OCI-LY1 (cell line): ENCODE measurements at regions not wholly inside any gene's neighbourhood (a gene's known extent, or its start where the extent isn't known, plus 50 kb on each side); places are given as distances from the start of the nearest gene placed in this dataset.

Experiments
- H2AFZ ChIP-seq: fragments of 200-600 bp; sonication (generic), shearing (Covaris generic); 2 replicates; pipeline ENCODE4 v1.6.0; 2014; ENCODE audit warnings: antibody characterized with exemption, mild to moderate bottlenecking, low read length
- H3F3A ChIP-seq: fragments of 200-600 bp; sonication (generic), shearing (Covaris generic); 2 replicates; pipeline ENCODE4 v1.6.0; 2014; ENCODE audit warnings: mild to moderate bottlenecking, antibody characterized with exemption, low read length, moderate library complexity; ENCODE audit not compliant: insufficient read depth
- H3K27ac ChIP-seq: fragments of 200-600 bp; sonication (generic); 2 replicates; pipeline ENCODE4 v1.5.1; 2014; ENCODE audit warnings: low read length, mixed run types, mild to moderate bottlenecking, low read depth; ENCODE audit not compliant: poor library complexity, severe bottlenecking
- H3K27me3 ChIP-seq: fragments of 200-600 bp; sonication (generic); 2 replicates; pipeline ENCODE4 v1.6.0; 2014; ENCODE audit warnings: antibody characterized with exemption, mild to moderate bottlenecking, low read length, moderate library complexity; ENCODE audit not compliant: insufficient read depth
- H3K36me3 ChIP-seq: fragments of 200-600 bp; sonication (generic); 2 replicates; pipeline ENCODE4 v1.6.1; 2014; ENCODE audit warnings: mild to moderate bottlenecking, antibody characterized with exemption, low read length, moderate library complexity, mixed read lengths; ENCODE audit not compliant: insufficient read depth
- H3K4me1 ChIP-seq: fragments of 200-600 bp; sonication (generic); 2 replicates; pipeline ENCODE4 v1.5.1; 2014; ENCODE audit warnings: mild to moderate bottlenecking, low read length, moderate library complexity; ENCODE audit not compliant: insufficient read depth, severe bottlenecking
- H3K4me2 ChIP-seq: fragments of 200-600 bp; sonication (generic), shearing (Covaris generic); 2 replicates; pipeline ENCODE4 v1.6.1; 2014; ENCODE audit warnings: low read length
- H3K4me3 ChIP-seq: fragments of 200-600 bp; sonication (generic); 2 replicates; pipeline ENCODE4 v1.5.1; 2014; ENCODE audit warnings: low read length, low read depth, mild to moderate bottlenecking, mixed read lengths; ENCODE audit not compliant: poor library complexity, severe bottlenecking
- H3K79me2 ChIP-seq: fragments of 200-600 bp; shearing (Covaris generic); 2 replicates; pipeline ENCODE4 v1.6.1; 2016; ENCODE audit warnings: mixed run types, low read length, mixed read lengths; ENCODE audit not compliant: insufficient read depth
- H3K9ac ChIP-seq: fragments of 200-600 bp; sonication (generic), shearing (Covaris generic); 2 replicates; pipeline ENCODE4 v1.6.1; 2014; ENCODE audit warnings: mild to moderate bottlenecking, low read length, mixed read lengths
- H3K9me2 ChIP-seq: fragments of 200-600 bp; sonication (generic), shearing (Covaris generic); 2 replicates; pipeline ENCODE4 v1.6.1; 2014; ENCODE audit warnings: low read depth, mild to moderate bottlenecking, low read length, mixed read lengths
- H3K9me3 ChIP-seq: fragments of 200-600 bp; shearing (Covaris generic); 2 replicates; pipeline ENCODE4 v1.6.1; 2014; ENCODE audit warnings: low read length, mixed read lengths
- H4K20me1 ChIP-seq: fragments of 200-600 bp; sonication (generic), shearing (Covaris generic); 2 replicates; pipeline ENCODE4 v1.6.0; 2016; ENCODE audit warnings: mild to moderate bottlenecking, low read length; ENCODE audit not compliant: insufficient read depth
- EZH2 ChIP-seq: fragments of 200-600 bp; sonication (generic), shearing (Covaris generic); IDR thresholded peaks from 2 replicates; pipeline ENCODE4 v1.8.0; 2017; ENCODE audit warnings: borderline replicate concordance, mixed run types, mild to moderate bottlenecking, antibody characterized with exemption, low read length, moderate library complexity, mixed read lengths
- TF ChIP-seq, protein P1 (sequence below): fragments of 200-600 bp; sonication (generic), shearing (Covaris generic); IDR thresholded peaks from 2 replicates; pipeline ENCODE4 v1.5.1; 2017; ENCODE audit warnings: mild to moderate bottlenecking, antibody characterized with exemption, low read length, moderate library complexity, mixed read lengths

DNA sequence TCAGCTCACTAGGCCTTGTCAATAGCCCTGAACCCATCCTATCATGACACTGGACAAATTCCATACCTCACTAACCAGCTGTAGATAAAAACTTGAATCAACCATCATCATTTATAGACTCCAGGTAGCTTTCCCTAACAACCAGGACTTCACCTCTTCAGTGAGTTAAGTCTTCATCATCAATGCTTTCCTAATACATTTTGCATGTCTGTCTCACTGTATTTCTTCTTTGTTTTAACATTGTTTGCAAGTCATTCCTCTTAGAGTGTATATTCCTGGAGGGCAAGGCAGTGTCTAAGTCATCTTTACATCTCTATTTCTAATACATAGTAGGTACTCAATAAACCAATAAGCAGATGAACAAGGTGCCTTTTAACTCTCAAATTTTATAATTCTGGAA lies 123.4 kb upstream of the RFC3 start:
- no peak overlapping the region for H3K4me3 ChIP-seq
- H4K20me1 ChIP-seq = no peaks in the 10 kb centered on the region
- no peaks in the 10 kb centered on the region for H3K9me2 ChIP-seq
- H3K27ac ChIP-seq = no peak overlapping the region
- no peaks in the 10 kb centered on the region for H3K9me3 ChIP-seq
- no peaks in the 10 kb centered on the region for H3F3A ChIP-seq
- no peak for TF ChIP-seq EZH2
- TF ChIP-seq, protein P1, sequence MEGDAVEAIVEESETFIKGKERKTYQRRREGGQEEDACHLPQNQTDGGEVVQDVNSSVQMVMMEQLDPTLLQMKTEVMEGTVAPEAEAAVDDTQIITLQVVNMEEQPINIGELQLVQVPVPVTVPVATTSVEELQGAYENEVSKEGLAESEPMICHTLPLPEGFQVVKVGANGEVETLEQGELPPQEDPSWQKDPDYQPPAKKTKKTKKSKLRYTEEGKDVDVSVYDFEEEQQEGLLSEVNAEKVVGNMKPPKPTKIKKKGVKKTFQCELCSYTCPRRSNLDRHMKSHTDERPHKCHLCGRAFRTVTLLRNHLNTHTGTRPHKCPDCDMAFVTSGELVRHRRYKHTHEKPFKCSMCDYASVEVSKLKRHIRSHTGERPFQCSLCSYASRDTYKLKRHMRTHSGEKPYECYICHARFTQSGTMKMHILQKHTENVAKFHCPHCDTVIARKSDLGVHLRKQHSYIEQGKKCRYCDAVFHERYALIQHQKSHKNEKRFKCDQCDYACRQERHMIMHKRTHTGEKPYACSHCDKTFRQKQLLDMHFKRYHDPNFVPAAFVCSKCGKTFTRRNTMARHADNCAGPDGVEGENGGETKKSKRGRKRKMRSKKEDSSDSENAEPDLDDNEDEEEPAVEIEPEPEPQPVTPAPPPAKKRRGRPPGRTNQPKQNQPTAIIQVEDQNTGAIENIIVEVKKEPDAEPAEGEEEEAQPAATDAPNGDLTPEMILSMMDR = no peak
- no peak overlapping the region for H3K4me2 ChIP-seq
- H3K9ac ChIP-seq = no peak overlapping the region
- no peaks in the 10 kb centered on the region for H3K27me3 ChIP-seq
- no peaks in the 10 kb centered on the region for H3K4me1 ChIP-seq
- H3K79me2 ChIP-seq = no peaks in the 10 kb centered on the region
- no peaks in the 10 kb centered on the region; the same call in 1 of the 2 replicates for H3K36me3 ChIP-seq
- H2AFZ ChIP-seq = no peak overlapping the region

DNA sequence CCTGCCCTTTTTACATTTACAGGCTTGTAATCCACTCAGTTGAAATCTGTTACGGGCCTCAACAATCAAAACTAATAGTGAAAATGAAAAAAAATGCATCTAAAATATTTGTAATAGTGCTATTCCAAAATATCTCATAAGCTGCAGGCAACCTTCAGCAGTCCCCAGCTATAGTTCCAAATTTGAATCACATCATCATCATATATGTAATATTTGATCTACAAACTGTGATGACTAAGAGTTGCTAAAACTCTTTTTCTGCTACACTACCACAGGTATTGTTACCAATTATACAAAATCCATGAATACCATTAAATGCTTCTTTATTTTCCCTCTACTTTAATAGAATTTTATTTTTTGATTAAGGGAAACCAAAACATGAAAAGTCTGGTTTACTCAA lies 121.4 kb upstream of the RFC3 start:
- H3K9ac ChIP-seq = no peak overlapping the region
- H3K9me3 ChIP-seq = no peaks in the 10 kb centered on the region
- H3K27me3 ChIP-seq = no peaks in the 10 kb centered on the region
- H3K27ac ChIP-seq = no peak overlapping the region
- no peak overlapping the region for H3K4me2 ChIP-seq
- no peaks in the 10 kb centered on the region for H3K4me1 ChIP-seq
- no peaks in the 10 kb centered on the region for H3K9me2 ChIP-seq
- no peaks in the 10 kb centered on the region; the same call in 1 of the 2 replicates for H3K36me3 ChIP-seq
- no peaks in the 10 kb centered on the region for H3F3A ChIP-seq
- no peaks in the 10 kb centered on the region for H3K79me2 ChIP-seq
- H3K4me3 ChIP-seq = no peak overlapping the region
- no peak overlapping the region for H2AFZ ChIP-seq
- H4K20me1 ChIP-seq = no peaks in the 10 kb centered on the region
- TF ChIP-seq, protein P1 = no peak
- TF ChIP-seq EZH2 = no peak

DNA sequence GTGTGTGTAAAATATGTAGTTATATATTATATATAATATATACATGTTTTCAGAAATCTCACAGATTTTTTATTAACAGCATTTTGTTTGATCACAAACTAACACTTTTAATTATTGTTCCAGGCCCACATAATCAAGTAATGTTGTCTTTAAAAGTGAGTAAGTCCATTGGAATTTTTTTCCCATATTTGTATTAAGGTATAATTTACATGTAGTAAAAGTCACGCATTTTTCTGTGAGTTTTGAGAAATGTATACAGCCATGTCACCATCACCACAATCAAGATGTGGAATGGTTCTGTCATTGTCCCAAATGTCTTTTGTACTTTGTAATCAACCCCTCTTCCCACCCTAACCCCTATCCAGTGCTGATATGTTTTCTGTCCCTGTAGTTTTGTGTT lies 120.0 kb upstream of the RFC3 start:
- H3K27ac ChIP-seq = no peak overlapping the region
- H3K9ac ChIP-seq = no peak overlapping the region
- no peaks in the 10 kb centered on the region for H4K20me1 ChIP-seq
- no peak overlapping the region for H3K4me2 ChIP-seq
- no peaks in the 10 kb centered on the region for H3F3A ChIP-seq
- H3K79me2 ChIP-seq = no peaks in the 10 kb centered on the region
- no peak for TF ChIP-seq EZH2
- TF ChIP-seq, protein P1 = no peak
- no peak overlapping the region for H2AFZ ChIP-seq
- no peaks in the 10 kb centered on the region for H3K36me3 ChIP-seq
- no peaks in the 10 kb centered on the region for H3K9me3 ChIP-seq
- H3K4me1 ChIP-seq = no peaks in the 10 kb centered on the region
- no peaks in the 10 kb centered on the region for H3K9me2 ChIP-seq
- no peak overlapping the region for H3K4me3 ChIP-seq
- no peaks in the 10 kb centered on the region for H3K27me3 ChIP-seq
